T-helper 1 cell (primary cell): ENCODE measurements at regions not wholly inside any gene's neighbourhood (a gene's known extent, or its start where the extent isn't known, plus 50 kb on each side); places are given as distances from the start of the nearest gene placed in this dataset.

Experiments
- DNase-seq, 5 donors: peaks; one replicate each; pipeline ENCODE4 v3.0.0-alpha.2; 2012 to 2020

GRCh38 chr12:89092297-89092696, 260.0 kb downstream of the DUSP6 start:
- no peak for DNase-seq

- no peak for DNase-seq
Measured at GRCh38 chr12:89091293-89091841, 260.9 kb downstream of the DUSP6 start.

- no peak for DNase-seq
Measured at GRCh38 chr12:89089264-89089663, 263.0 kb downstream of the DUSP6 start.

- no peak for DNase-seq
Measured at GRCh38 chr12:89087876-89088275, 264.4 kb downstream of the DUSP6 start.

GRCh38 chr12:89087149-89087825, 265.0 kb downstream of the DUSP6 start:
- peak in 1 of 5 donors; percentile 5 for DNase-seq

- DNase-seq = no peak
Measured at GRCh38 chr12:89085421-89085820, 266.9 kb downstream of the DUSP6 start.

GRCh38 chr12:89084751-89085150, 267.6 kb downstream of the DUSP6 start:
- DNase-seq = no peak

GRCh38 chr12:89083491-89083890, 268.8 kb downstream of the DUSP6 start:
- DNase-seq = no peak

GRCh38 chr12:89082370-89082753, 269.9 kb downstream of the DUSP6 start:
- no peak for DNase-seq

GRCh38 chr12:89081719-89082369, 270.5 kb downstream of the DUSP6 start:
- no peak for DNase-seq

GRCh38 chr12:89080793-89081465, 271.4 kb downstream of the DUSP6 start:
- DNase-seq = no peak

GRCh38 chr12:89075880-89076540, 276.3 kb downstream of the DUSP6 start:
- no peak for DNase-seq

- no peak for DNase-seq
Measured at GRCh38 chr12:89073659-89074058, 278.6 kb downstream of the DUSP6 start.

- peak in 1 of 5 donors; percentile 32 for DNase-seq
Measured at GRCh38 chr12:89073027-89073398, 279.3 kb downstream of the DUSP6 start.

- DNase-seq = peak in 1 of 5 donors; percentile 17
Measured at GRCh38 chr12:89072294-89073026, 279.8 kb downstream of the DUSP6 start.

GRCh38 chr12:89070603-89071002, 281.7 kb downstream of the DUSP6 start:
- DNase-seq = peak in 1 of 5 donors; percentile 20

GRCh38 chr12:89069431-89069830, 282.9 kb downstream of the DUSP6 start:
- no peak for DNase-seq

GRCh38 chr12:89067421-89068187, 284.7 kb downstream of the DUSP6 start:
- DNase-seq = no peak

- peak in 1 of 5 donors; percentile 43 for DNase-seq
Measured at GRCh38 chr12:89064780-89065179, 287.5 kb downstream of the DUSP6 start.

GRCh38 chr12:89064151-89064550, 288.1 kb downstream of the DUSP6 start:
- DNase-seq = no peak

- no peak for DNase-seq
Measured at GRCh38 chr12:89062996-89063395, 289.3 kb downstream of the DUSP6 start.
